VCaP (cell line): ENCODE measurements at regions not wholly inside any gene's neighbourhood (a gene's known extent, or its start where the extent isn't known, plus 50 kb on each side); places are given as distances from the start of the nearest gene placed in this dataset.
"Not testable (repeated sequence)": the region's sequence is repeated elsewhere in the genome, so short reads cannot be mapped to it uniquely, and the experiment has no call there.

ENCODE experiments used
- H3K27ac ChIP-seq: fragments of 450-650 bp; 2 replicates; pipeline ENCODE4 v1.5.1; 2017

- not testable (repeated sequence) for H3K27ac ChIP-seq
Observed at GRCh38 chr1:149364188-149364981, 110.5 kb upstream of the NBPF19 start.

GRCh38 chr1:149366402-149366801 lies 108.4 kb upstream of the NBPF19 start:
- H3K27ac ChIP-seq, result not testable (repeated sequence)

GRCh38 chr1:149367472-149368044 lies 107.3 kb upstream of the NBPF19 start:
- not testable (repeated sequence) for H3K27ac ChIP-seq

GRCh38 chr1:149368337-149368736 lies 106.5 kb upstream of the NBPF19 start:
- not testable (repeated sequence) for H3K27ac ChIP-seq

- H3K27ac ChIP-seq, result not testable (repeated sequence)
Observed at GRCh38 chr1:149369081-149369480, 105.8 kb upstream of the NBPF19 start.

- H3K27ac ChIP-seq, result not testable (repeated sequence)
Observed at GRCh38 chr1:149371955-149372354, 102.9 kb upstream of the NBPF19 start.

GRCh38 chr1:149378462-149378861 lies 96.4 kb upstream of the NBPF19 start:
- H3K27ac ChIP-seq, result not testable (repeated sequence)

GRCh38 chr1:149390173-149390926 lies 84.5 kb upstream of the NBPF19 start:
- peak overlapping the region; percentile 50; the same call in 1 of the 2 replicates for H3K27ac ChIP-seq

GRCh38 chr1:149390931-149391330 lies 83.9 kb upstream of the NBPF19 start:
- peak overlapping the region; percentile 50; the same call in 1 of the 2 replicates for H3K27ac ChIP-seq

GRCh38 chr1:149395802-149396201 lies 79.0 kb upstream of the NBPF19 start:
- not testable (repeated sequence) for H3K27ac ChIP-seq

- H3K27ac ChIP-seq, result not testable (repeated sequence)
Observed at GRCh38 chr1:149398527-149398926, 76.3 kb upstream of the NBPF19 start.

- H3K27ac ChIP-seq, result not testable (repeated sequence)
Observed at GRCh38 chr1:149408404-149408803, 66.4 kb upstream of the NBPF19 start.

GRCh38 chr1:149415373-149415772 lies 59.5 kb upstream of the NBPF19 start:
- not testable (repeated sequence) for H3K27ac ChIP-seq

- H3K27ac ChIP-seq, result not testable (repeated sequence)
Observed at GRCh38 chr1:149418782-149419181, 56.1 kb upstream of the NBPF19 start.

GRCh38 chr1:149423122-149423521 lies 51.7 kb upstream of the NBPF19 start:
- H3K27ac ChIP-seq, result not testable (repeated sequence)
